Caco-2 (cell line): ENCODE measurements at regions not wholly inside any gene's neighbourhood (a gene's known extent, or its start where the extent isn't known, plus 50 kb on each side); places are given as distances from the start of the nearest gene placed in this dataset.

Experiments used
- BruUV-seq: library from RNA; stranded (reverse); fragments of 400-500 nt; replicated peaks from 2 replicates; lab custom pipeline; 2021; lab: Mats Ljungman, UMichigan
- CTCF ChIA-PET: fragments of 300-600 bp; sonication (Branson Sonifier 250); formaldehyde crosslinking; loops from one replicate; lab custom pipeline; 2022; ENCODE audit warnings: antibody characterized with exemption; lab: Charles Lee
- POLR2A ChIA-PET: fragments of 300-600 bp; sonication (Branson Sonifier 250); formaldehyde crosslinking; loops from one replicate; lab custom pipeline; 2022; ENCODE audit warnings: antibody characterized with exemption; lab: Charles Lee
- DNase-seq, 2 experiments: peaks; one replicate each; pipeline versions ENCODE4 v3.0.0 to v3.0.0-alpha.2; 2020 to 2022
- H3K27me3 ChIP-seq: replicated peaks from 2 replicates; pipeline ENCODE4 v1.6.0; 2011; ENCODE audit warnings: low read length; ENCODE audit not compliant: control insufficient read depth, insufficient read depth
- H3K36me3 ChIP-seq: 2 replicates; pipeline ENCODE4 v1.5.1; 2011; ENCODE audit warnings: low read length; ENCODE audit not compliant: control insufficient read depth, insufficient read depth
- H3K4me1 ChIP-seq: fragments of 250-450 bp; sonication (Bioruptor Pico); 2 replicates; pipeline ENCODE4 v1.5.1; 2020; ENCODE audit warnings: mild to moderate bottlenecking
- H3K4me3 ChIP-seq: 2 replicates; pipeline ENCODE4 v1.5.1; 2011; ENCODE audit warnings: low read depth, mild to moderate bottlenecking, control low read depth, low read length
- H3K9me3 ChIP-seq: fragments of 250-450 bp; sonication (Bioruptor Pico); 2 replicates; pipeline ENCODE4 v1.5.1; 2020; ENCODE audit warnings: mild to moderate bottlenecking, moderate library complexity
- H3K27ac Mint-ChIP-seq: one replicate; pipeline ENCODE4 v1.8.0; 2022; ENCODE audit warnings: mixed read lengths; ENCODE audit not compliant: unreplicated experiment
- H3K27me3 Mint-ChIP-seq: one replicate; pipeline ENCODE4 v1.8.0; 2022; ENCODE audit warnings: mixed read lengths; ENCODE audit not compliant: insufficient read depth, unreplicated experiment
- H3K36me3 Mint-ChIP-seq: one replicate; pipeline ENCODE4 v1.8.0; 2022; ENCODE audit warnings: mild to moderate bottlenecking, mixed read lengths; ENCODE audit not compliant: insufficient read depth, unreplicated experiment
- H3K4me1 Mint-ChIP-seq: one replicate; pipeline ENCODE4 v1.8.0; 2022; ENCODE audit warnings: low read depth, mixed read lengths; ENCODE audit not compliant: unreplicated experiment
- H3K4me3 Mint-ChIP-seq: one replicate; pipeline ENCODE4 v1.8.0; 2022; ENCODE audit warnings: mild to moderate bottlenecking, moderate library complexity, mixed read lengths; ENCODE audit not compliant: unreplicated experiment
- H3K9me3 Mint-ChIP-seq: one replicate; pipeline ENCODE4 v1.8.0; 2022; ENCODE audit warnings: mixed read lengths; ENCODE audit not compliant: unreplicated experiment
- intact Hi-C: fragments of 100-400 bp; cut with micrococcal nuclease; formaldehyde crosslinking; loops from one replicate; pipeline ENCODE4 v1.10.0; 2022; ENCODE audit not compliant: unreplicated experiment
- TF ChIP-seq, protein P1 (sequence below), 2 experiments: fragments of 200-600 bp in 1 of 2; IDR thresholded peaks; 1 replicate in 1 of 2; 2 replicates in 1 of 2; pipeline versions ENCODE4 v1.5.1 to v1.8.0; 2011 to 2022; ENCODE audit warnings: antibody characterized with exemption in 1 of 2, control low read depth in 1 of 2, inconsistent platforms in 1 of 2, low read depth in 1 of 2, low read length in 1 of 2, mild to moderate bottlenecking in 1 of 2, moderate library complexity in 1 of 2; ENCODE audit not compliant: insufficient read depth in 1 of 2, severe bottlenecking in 1 of 2, unreplicated experiment in 1 of 2

DNA sequence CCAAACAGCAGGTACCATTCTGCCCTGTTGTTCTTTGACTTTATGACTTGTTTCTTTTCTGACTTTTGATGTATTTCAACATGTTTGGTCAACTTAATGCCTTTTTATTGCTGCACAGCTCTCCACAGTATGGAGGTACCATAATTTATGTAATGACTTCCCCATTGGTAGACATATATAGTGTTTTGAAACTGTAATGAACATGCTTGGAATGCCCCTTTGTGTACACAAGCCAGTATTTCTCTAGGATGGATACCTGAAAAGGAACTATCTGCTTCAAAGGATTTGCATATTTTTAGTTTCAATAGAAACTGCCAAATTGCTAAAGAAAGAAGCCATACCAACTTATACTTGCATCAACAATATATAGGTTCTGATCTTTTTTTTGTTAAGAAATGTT is 66.1 kb downstream of the NOG start:
- H3K27me3 ChIP-seq: no peaks in the 10 kb centered on the region
- H3K4me1 ChIP-seq: no peaks in the 10 kb centered on the region
- intact Hi-C loops: no loop called here
- Mint-ChIP-seq H3K4me1 (no peaks in the 10 kb centered on the region), H3K27me3 (peaks cover 11% of the 10 kb centered on the region), H3K27ac (no peak overlapping the region), H3K36me3 (no peaks in the 10 kb centered on the region), H3K9me3 (no peaks in the 10 kb centered on the region), H3K4me3 (no peak overlapping the region)
- no peaks in the 10 kb centered on the region for H3K9me3 ChIP-seq
- no peaks in the 10 kb centered on the region for H3K36me3 ChIP-seq
- no TSS peak for BruUV-seq
- ChIA-PET POLR2A (no interaction called here), CTCF (no interaction called here)
- no peak overlapping the region for H3K4me3 ChIP-seq
- no peak for DNase-seq
- TF ChIP-seq, protein P1, sequence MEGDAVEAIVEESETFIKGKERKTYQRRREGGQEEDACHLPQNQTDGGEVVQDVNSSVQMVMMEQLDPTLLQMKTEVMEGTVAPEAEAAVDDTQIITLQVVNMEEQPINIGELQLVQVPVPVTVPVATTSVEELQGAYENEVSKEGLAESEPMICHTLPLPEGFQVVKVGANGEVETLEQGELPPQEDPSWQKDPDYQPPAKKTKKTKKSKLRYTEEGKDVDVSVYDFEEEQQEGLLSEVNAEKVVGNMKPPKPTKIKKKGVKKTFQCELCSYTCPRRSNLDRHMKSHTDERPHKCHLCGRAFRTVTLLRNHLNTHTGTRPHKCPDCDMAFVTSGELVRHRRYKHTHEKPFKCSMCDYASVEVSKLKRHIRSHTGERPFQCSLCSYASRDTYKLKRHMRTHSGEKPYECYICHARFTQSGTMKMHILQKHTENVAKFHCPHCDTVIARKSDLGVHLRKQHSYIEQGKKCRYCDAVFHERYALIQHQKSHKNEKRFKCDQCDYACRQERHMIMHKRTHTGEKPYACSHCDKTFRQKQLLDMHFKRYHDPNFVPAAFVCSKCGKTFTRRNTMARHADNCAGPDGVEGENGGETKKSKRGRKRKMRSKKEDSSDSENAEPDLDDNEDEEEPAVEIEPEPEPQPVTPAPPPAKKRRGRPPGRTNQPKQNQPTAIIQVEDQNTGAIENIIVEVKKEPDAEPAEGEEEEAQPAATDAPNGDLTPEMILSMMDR (IDR thresholded peaks at IDR 0.05; ENCODE audit: insufficient read depth in 1 of 2, low read depth in 1 of 2, low read length in 1 of 2, severe bottlenecking in 1 of 2, unreplicated experiment in 1 of 2): no peak

DNA sequence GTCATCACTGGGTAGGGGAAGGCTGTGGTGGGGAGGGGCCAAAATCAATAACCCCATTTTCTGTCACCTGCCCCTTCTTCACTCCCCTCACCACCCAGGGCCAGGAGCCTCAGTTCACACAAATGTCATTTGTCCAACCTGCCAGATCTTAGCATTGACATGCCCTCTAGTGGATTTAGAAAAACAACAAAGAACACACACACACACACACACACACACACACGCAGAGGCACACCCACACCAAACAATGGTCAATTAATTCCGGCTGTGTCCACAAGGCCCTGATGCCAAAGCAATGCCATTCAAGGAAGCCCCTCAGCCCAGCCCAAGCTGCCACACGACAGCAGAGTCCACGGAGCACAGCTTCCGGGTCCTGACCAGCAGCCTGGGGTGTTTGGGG is 68.4 kb downstream of the NOG start:
- Mint-ChIP-seq H3K4me1 (no peaks in the 10 kb centered on the region), H3K4me3 (no peak overlapping the region), H3K36me3 (no peaks in the 10 kb centered on the region), H3K27ac (no peak overlapping the region), H3K27me3 (peaks cover 13% of the 10 kb centered on the region), H3K9me3 (no peaks in the 10 kb centered on the region)
- ChIA-PET CTCF (no interaction called here), POLR2A (no interaction called here)
- TF ChIP-seq, protein P1 (IDR thresholded peaks at IDR 0.05; ENCODE audit: insufficient read depth in 1 of 2, low read depth in 1 of 2, low read length in 1 of 2, severe bottlenecking in 1 of 2, unreplicated experiment in 1 of 2): no peak
- no peaks in the 10 kb centered on the region for H3K4me1 ChIP-seq
- no peak overlapping the region for H3K4me3 ChIP-seq
- H3K36me3 ChIP-seq: no peaks in the 10 kb centered on the region
- no peaks in the 10 kb centered on the region for H3K9me3 ChIP-seq
- no peak for DNase-seq
- intact Hi-C loops: no loop called here
- H3K27me3 ChIP-seq: no peaks in the 10 kb centered on the region
- no TSS peak for BruUV-seq

DNA sequence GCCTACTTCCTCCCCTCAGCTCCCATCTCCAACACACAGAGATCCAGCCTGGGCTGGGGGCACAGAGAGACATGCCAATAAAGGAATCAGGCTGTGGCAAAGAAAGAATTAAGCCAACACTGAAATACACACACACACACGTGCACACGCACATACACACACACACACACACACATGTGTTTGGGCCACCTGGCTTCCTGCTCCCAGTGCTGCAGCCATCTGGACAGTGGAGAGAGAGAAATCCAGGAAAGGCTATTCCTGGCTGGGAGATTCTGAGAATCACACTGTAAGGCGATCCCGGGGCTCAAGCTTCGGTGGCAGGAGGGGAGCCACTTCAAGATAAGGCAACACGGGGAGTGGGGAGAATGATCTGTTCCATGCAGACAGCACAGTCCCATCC is 72.4 kb downstream of the NOG start:
- DNase-seq: no peak
- Histone ChIP-seq H3K36me3 (no peaks in the 10 kb centered on the region), H3K4me3 (no peak overlapping the region), H3K27me3 (no peaks in the 10 kb centered on the region; the same call in 1 of the 2 replicates), H3K9me3 (no peaks in the 10 kb centered on the region), H3K4me1 (no peaks in the 10 kb centered on the region)
- Mint-ChIP-seq H3K9me3 (no peaks in the 10 kb centered on the region), H3K27me3 (peaks cover 19% of the 10 kb centered on the region), H3K36me3 (no peaks in the 10 kb centered on the region), H3K4me3 (no peak overlapping the region), H3K27ac (no peak overlapping the region), H3K4me1 (no peaks in the 10 kb centered on the region)
- intact Hi-C loops: no loop called here
- BruUV-seq: no TSS peak
- TF ChIP-seq, protein P1 (IDR thresholded peaks at IDR 0.05; ENCODE audit: insufficient read depth in 1 of 2, low read depth in 1 of 2, low read length in 1 of 2, severe bottlenecking in 1 of 2, unreplicated experiment in 1 of 2): no peak
- ChIA-PET POLR2A (no interaction called here), CTCF (no interaction called here)
